LoVo (cell line): ENCODE measurements at regions not wholly inside any gene's neighbourhood (a gene's known extent, or its start where the extent isn't known, plus 50 kb on each side); places are given as distances from the start of the nearest gene placed in this dataset.
"Not testable (repeated sequence)": the region's sequence is repeated elsewhere in the genome, so short reads cannot be mapped to it uniquely, and the experiment has no call there.

Source experiments
- DNase-seq: peaks from one replicate; pipeline ENCODE4 v3.0.0-alpha.2; 2016; ENCODE audit warnings: low spot score

GRCh38 chr5:53733853-53734252 lies 173.4 kb downstream of the NDUFS4 start:
- no peak for DNase-seq

GRCh38 chr5:53738105-53738504 lies 177.7 kb downstream of the NDUFS4 start:
- DNase-seq, result no peak

- DNase-seq, result no peak
Observed at GRCh38 chr5:53739111-53739510, 178.7 kb downstream of the NDUFS4 start.

- DNase-seq, result no peak
Observed at GRCh38 chr5:53749621-53750020, 189.2 kb downstream of the NDUFS4 start.

- not testable (repeated sequence) for DNase-seq
Observed at GRCh38 chr5:53752282-53752681, 191.8 kb downstream of the NDUFS4 start.

GRCh38 chr5:53766673-53767072 lies 206.2 kb downstream of the NDUFS4 start:
- peak; percentile 11 for DNase-seq

- no peak for DNase-seq
Observed at GRCh38 chr5:53777864-53778618, 217.6 kb downstream of the NDUFS4 start.

GRCh38 chr5:53779541-53779981 lies 219.1 kb downstream of the NDUFS4 start:
- no peak for DNase-seq

GRCh38 chr5:53782620-53783019 lies 222.2 kb downstream of the NDUFS4 start:
- no peak for DNase-seq

- no peak for DNase-seq
Observed at GRCh38 chr5:53783624-53784228, 223.3 kb downstream of the NDUFS4 start.

GRCh38 chr5:53784596-53784995 lies 224.2 kb downstream of the NDUFS4 start:
- no peak for DNase-seq

GRCh38 chr5:53785924-53786323 lies 225.5 kb downstream of the NDUFS4 start:
- DNase-seq, result no peak

GRCh38 chr5:53790026-53790425 lies 229.6 kb downstream of the NDUFS4 start:
- DNase-seq, result no peak

GRCh38 chr5:53792338-53792737 lies 231.9 kb downstream of the NDUFS4 start:
- DNase-seq, result no peak

- DNase-seq, result peak; percentile 52
Observed at GRCh38 chr5:53799644-53800043, 239.2 kb downstream of the NDUFS4 start.

- not testable (repeated sequence) for DNase-seq
Observed at GRCh38 chr5:53808392-53808791, 248.0 kb downstream of the NDUFS4 start.

GRCh38 chr5:53814819-53815218 lies 254.4 kb downstream of the NDUFS4 start:
- DNase-seq, result no peak

GRCh38 chr5:53815471-53815870 lies 255.0 kb downstream of the NDUFS4 start:
- no peak for DNase-seq

GRCh38 chr5:53817183-53817582 lies 256.7 kb downstream of the NDUFS4 start:
- DNase-seq, result no peak

- no peak for DNase-seq
Observed at GRCh38 chr5:53819482-53819881, 259.0 kb downstream of the NDUFS4 start.

GRCh38 chr5:53820119-53820801 lies 259.8 kb downstream of the NDUFS4 start:
- DNase-seq, result no peak

GRCh38 chr5:53820802-53821171 lies 260.3 kb downstream of the NDUFS4 start:
- no peak for DNase-seq

- DNase-seq, result no peak
Observed at GRCh38 chr5:53825016-53825415, 264.6 kb downstream of the NDUFS4 start.
